ENCODE measurements at regions not wholly inside any gene's neighbourhood (a gene's known extent, or its start where the extent isn't known, plus 50 kb on each side); places are given as distances from the start of the nearest gene placed in this dataset.

GRCh38 chr13:76711550-76712182 lies 174.5 kb downstream of the KCTD12 start:
- DNase-seq (ENCODE audit: low spot score), result peak; percentile 61

- DNase-seq (ENCODE audit: low spot score), result no peak
These were observed 176.4 kb downstream of the KCTD12 start for GRCh38 chr13:76709851-76710250.

GRCh38 chr13:76708138-76708688 lies 178.0 kb downstream of the KCTD12 start:
- DNase-seq (ENCODE audit: low spot score), result peak; percentile 34

GRCh38 chr13:76707360-76707759 lies 178.8 kb downstream of the KCTD12 start:
- no peak for DNase-seq (ENCODE audit: low spot score)

GRCh38 chr13:76703621-76704288 lies 182.4 kb downstream of the KCTD12 start:
- DNase-seq (ENCODE audit: low spot score), result no peak

- DNase-seq (ENCODE audit: low spot score), result no peak
These were observed 183.0 kb downstream of the KCTD12 start for GRCh38 chr13:76703216-76703615.

- no peak for DNase-seq (ENCODE audit: low spot score)
These were observed 188.9 kb downstream of the KCTD12 start for GRCh38 chr13:76697288-76697687.

- no peak for DNase-seq (ENCODE audit: low spot score)
These were observed 189.8 kb downstream of the KCTD12 start for GRCh38 chr13:76696370-76696769.

GRCh38 chr13:76693086-76693485 lies 193.1 kb downstream of the KCTD12 start:
- DNase-seq (ENCODE audit: low spot score), result no peak

- peak; percentile 9 for DNase-seq (ENCODE audit: low spot score)
These were observed 193.9 kb downstream of the KCTD12 start for GRCh38 chr13:76692346-76692745.

- no peak for DNase-seq (ENCODE audit: low spot score)
These were observed 195.6 kb downstream of the KCTD12 start for GRCh38 chr13:76690611-76691010.

GRCh38 chr13:76687467-76687866 lies 198.7 kb downstream of the KCTD12 start:
- DNase-seq (ENCODE audit: low spot score), result no peak

GRCh38 chr13:76685938-76686337 lies 200.3 kb downstream of the KCTD12 start:
- no peak for DNase-seq (ENCODE audit: low spot score)

GRCh38 chr13:76684336-76684735 lies 201.9 kb downstream of the KCTD12 start:
- no peak for DNase-seq (ENCODE audit: low spot score)

GRCh38 chr13:76683854-76684253 lies 202.4 kb downstream of the KCTD12 start:
- DNase-seq (ENCODE audit: low spot score), result no peak

GRCh38 chr13:76683168-76683567 lies 203.0 kb downstream of the KCTD12 start:
- no peak for DNase-seq (ENCODE audit: low spot score)

- DNase-seq (ENCODE audit: low spot score), result no peak
These were observed 206.1 kb downstream of the KCTD12 start for GRCh38 chr13:76680112-76680511.

GRCh38 chr13:76677043-76677442 lies 209.2 kb downstream of the KCTD12 start:
- peak; percentile 24 for DNase-seq (ENCODE audit: low spot score)

GRCh38 chr13:76672420-76672819 lies 213.8 kb downstream of the KCTD12 start:
- DNase-seq (ENCODE audit: low spot score), result no peak

GRCh38 chr13:76668716-76669115 lies 217.5 kb downstream of the KCTD12 start:
- DNase-seq (ENCODE audit: low spot score), result no peak

- DNase-seq (ENCODE audit: low spot score), result no peak
These were observed 218.1 kb downstream of the KCTD12 start for GRCh38 chr13:76668141-76668540.

- DNase-seq (ENCODE audit: low spot score), result peak; percentile 28
These were observed 218.7 kb downstream of the KCTD12 start for GRCh38 chr13:76667551-76667950.

- DNase-seq (ENCODE audit: low spot score), result peak; percentile 29
These were observed 222.4 kb downstream of the KCTD12 start for GRCh38 chr13:76663592-76664335.
